ENCODE measurements at regions not wholly inside any gene's neighbourhood (a gene's known extent, or its start where the extent isn't known, plus 50 kb on each side); places are given as distances from the start of the nearest gene placed in this dataset.
"Not testable (repeated sequence)": the region's sequence is repeated elsewhere in the genome, so short reads cannot be mapped to it uniquely, and the experiment has no call there.

DNA sequence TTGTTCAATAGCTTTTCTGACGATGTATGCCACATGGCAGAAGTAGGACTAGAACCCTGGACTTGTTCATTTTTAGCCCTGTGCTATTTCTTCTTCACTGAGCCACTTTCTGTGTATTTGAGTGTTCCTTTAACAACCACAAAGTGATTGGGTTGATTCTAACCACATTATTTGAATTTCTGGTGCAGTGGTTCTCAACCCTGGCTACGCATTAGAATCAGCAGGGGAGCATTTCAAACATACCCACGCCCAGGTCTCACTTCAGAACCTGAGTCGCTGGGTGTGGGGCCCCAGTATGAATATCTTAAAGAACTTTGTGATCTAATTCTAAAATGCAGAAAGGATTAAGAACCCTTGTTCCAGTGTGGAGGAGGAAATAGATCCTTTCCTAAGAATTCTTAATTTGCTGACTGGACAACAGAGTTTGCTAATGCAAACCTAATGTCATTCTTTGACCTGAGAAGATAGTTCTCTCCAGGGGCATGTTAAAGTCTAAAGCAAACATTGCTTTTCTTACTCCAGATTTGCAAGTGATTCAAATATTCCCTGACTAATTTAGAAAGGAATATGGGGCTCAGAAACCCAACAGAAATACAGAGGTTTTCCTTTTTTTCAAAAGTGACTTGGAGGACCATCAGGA lies 75.4 kb upstream of the GDNF start:
- Histone ChIP-seq H4K20me1 (ENCODE audit: insufficient read depth) (no peaks in the 10 kb centered on the region), H3K27ac (ENCODE audit: low read depth, low read length) (no peak overlapping the region), H3K79me2 (ENCODE audit: insufficient read depth, low read length) (no peaks in the 10 kb centered on the region), H3K36me3 (ENCODE audit: control insufficient read depth in 1 of 2, insufficient read depth in 2 of 2, low read length in 2 of 2) (no peaks in the 10 kb centered on the region), H3K9ac (ENCODE audit: low read length) (no peak overlapping the region), H3K9me2 (ENCODE audit: insufficient read depth) (no peaks in the 10 kb centered on the region), H3K4me3 (replicated peaks in 1 of 2; ENCODE audit: low read depth in 1 of 2, low read length in 2 of 2) (no peak overlapping the region), H3K4me1 (ENCODE audit: control insufficient read depth in 1 of 2, insufficient read depth in 2 of 2, low read length in 2 of 2) (no peaks in the 10 kb centered on the region), H2AFZ (ENCODE audit: low read depth, low read length, poor library complexity, severe bottlenecking) (no peak overlapping the region), H3K27me3 (ENCODE audit: insufficient read depth, low read length) (peaks cover 46% of the 10 kb centered on the region), H3K9me3 (ENCODE audit: control insufficient read depth in 1 of 2, insufficient read depth in 1 of 2, low read depth in 1 of 2, low read length in 2 of 2) (no peaks in the 10 kb centered on the region), H3K4me2 (ENCODE audit: low read length) (no peak overlapping the region)
- no peak for ATAC-seq
- BruUV-seq (replicated peaks): no TSS peak
- ChIA-PET POLR2A (no interaction called here), RAD21 (ENCODE audit: low non-redundant PET in 1 of 2, low total read pairs in 2 of 2, uncharacterized antibody in 2 of 2, unreplicated experiment in 2 of 2) (no interaction called here), CTCF (no interaction called here)
- TF ChIP-seq YY1 (IDR thresholded peaks at IDR 0.05; ENCODE audit: extremely low read depth, insufficient replicate concordance, low read depth, low read length) (no peak), SRF (IDR thresholded peaks at IDR 0.05; ENCODE audit: low read depth) (no peak), CEBPB (IDR thresholded peaks at IDR 0.05; ENCODE audit: low read depth) (no peak), JUND (IDR thresholded peaks at IDR 0.05) (no peak), ELF1 (IDR thresholded peaks at IDR 0.05; ENCODE audit: borderline replicate concordance, low read depth) (no peak), EZH2 (IDR thresholded peaks at IDR 0.05) (no peak), EZH2phosphoT487 (IDR thresholded peaks at IDR 0.05; ENCODE audit: borderline replicate concordance) (no peak), EGR1 (IDR thresholded peaks at IDR 0.05; ENCODE audit: low read depth) (no peak), POLR2AphosphoS5 (IDR thresholded peaks at IDR 0.05; ENCODE audit: low read depth, low read length) (no peak), RAD21 (IDR thresholded peaks at IDR 0.05; ENCODE audit: low read depth) (no peak)
- TF ChIP-seq, protein P1, sequence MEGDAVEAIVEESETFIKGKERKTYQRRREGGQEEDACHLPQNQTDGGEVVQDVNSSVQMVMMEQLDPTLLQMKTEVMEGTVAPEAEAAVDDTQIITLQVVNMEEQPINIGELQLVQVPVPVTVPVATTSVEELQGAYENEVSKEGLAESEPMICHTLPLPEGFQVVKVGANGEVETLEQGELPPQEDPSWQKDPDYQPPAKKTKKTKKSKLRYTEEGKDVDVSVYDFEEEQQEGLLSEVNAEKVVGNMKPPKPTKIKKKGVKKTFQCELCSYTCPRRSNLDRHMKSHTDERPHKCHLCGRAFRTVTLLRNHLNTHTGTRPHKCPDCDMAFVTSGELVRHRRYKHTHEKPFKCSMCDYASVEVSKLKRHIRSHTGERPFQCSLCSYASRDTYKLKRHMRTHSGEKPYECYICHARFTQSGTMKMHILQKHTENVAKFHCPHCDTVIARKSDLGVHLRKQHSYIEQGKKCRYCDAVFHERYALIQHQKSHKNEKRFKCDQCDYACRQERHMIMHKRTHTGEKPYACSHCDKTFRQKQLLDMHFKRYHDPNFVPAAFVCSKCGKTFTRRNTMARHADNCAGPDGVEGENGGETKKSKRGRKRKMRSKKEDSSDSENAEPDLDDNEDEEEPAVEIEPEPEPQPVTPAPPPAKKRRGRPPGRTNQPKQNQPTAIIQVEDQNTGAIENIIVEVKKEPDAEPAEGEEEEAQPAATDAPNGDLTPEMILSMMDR (IDR thresholded peaks at IDR 0.05 in 2 of 3, conservative IDR thresholded peaks at IDR 0.05 in 1 of 3; ENCODE audit: borderline replicate concordance in 1 of 3, insufficient read depth in 1 of 3, low read depth in 2 of 3, low read length in 2 of 3): no peak
- TF ChIP-seq, protein P2, sequence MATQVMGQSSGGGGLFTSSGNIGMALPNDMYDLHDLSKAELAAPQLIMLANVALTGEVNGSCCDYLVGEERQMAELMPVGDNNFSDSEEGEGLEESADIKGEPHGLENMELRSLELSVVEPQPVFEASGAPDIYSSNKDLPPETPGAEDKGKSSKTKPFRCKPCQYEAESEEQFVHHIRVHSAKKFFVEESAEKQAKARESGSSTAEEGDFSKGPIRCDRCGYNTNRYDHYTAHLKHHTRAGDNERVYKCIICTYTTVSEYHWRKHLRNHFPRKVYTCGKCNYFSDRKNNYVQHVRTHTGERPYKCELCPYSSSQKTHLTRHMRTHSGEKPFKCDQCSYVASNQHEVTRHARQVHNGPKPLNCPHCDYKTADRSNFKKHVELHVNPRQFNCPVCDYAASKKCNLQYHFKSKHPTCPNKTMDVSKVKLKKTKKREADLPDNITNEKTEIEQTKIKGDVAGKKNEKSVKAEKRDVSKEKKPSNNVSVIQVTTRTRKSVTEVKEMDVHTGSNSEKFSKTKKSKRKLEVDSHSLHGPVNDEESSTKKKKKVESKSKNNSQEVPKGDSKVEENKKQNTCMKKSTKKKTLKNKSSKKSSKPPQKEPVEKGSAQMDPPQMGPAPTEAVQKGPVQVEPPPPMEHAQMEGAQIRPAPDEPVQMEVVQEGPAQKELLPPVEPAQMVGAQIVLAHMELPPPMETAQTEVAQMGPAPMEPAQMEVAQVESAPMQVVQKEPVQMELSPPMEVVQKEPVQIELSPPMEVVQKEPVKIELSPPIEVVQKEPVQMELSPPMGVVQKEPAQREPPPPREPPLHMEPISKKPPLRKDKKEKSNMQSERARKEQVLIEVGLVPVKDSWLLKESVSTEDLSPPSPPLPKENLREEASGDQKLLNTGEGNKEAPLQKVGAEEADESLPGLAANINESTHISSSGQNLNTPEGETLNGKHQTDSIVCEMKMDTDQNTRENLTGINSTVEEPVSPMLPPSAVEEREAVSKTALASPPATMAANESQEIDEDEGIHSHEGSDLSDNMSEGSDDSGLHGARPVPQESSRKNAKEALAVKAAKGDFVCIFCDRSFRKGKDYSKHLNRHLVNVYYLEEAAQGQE (IDR thresholded peaks at IDR 0.05; ENCODE audit: low read depth): no peak
- TF ChIP-seq, protein P3, sequence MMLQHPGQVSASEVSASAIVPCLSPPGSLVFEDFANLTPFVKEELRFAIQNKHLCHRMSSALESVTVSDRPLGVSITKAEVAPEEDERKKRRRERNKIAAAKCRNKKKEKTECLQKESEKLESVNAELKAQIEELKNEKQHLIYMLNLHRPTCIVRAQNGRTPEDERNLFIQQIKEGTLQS (IDR thresholded peaks at IDR 0.05): no peak
- DNase-seq (ENCODE audit: low read depth, low spot score): no peak
- intact Hi-C loops (cut with micrococcal nuclease): no loop called here

DNA sequence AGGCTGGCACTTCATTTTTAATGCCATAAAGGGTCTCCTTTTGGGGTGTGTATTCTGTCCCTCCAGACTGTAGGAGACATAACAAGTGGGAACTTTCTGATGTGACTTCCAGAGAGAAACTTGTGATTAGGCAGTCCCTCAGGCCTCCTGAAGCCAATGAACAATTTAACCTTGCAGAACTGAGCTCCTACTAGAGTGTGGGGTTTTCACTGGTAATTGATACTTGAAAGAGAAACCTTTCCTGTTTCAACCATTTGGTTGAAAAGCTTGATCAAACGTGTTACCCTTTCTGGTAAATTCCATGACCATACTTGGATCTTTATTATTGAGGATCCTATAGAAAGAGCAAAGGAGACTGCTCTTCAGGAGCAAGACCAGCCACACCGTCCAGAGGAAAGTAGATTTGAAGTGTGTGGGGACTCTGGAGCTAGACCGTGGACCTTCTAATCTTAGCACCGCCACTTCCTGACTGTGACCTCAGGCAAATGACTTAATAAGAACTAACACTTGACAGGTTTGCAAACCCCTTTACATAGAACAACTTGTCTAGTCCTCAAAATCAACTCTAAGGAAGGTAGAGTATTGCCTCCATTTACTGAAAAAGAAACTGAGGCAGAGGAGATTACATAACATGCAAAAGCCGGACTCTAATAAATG lies 69.9 kb upstream of the GDNF start:
- H3K9me3 ChIP-seq (ENCODE audit: control insufficient read depth in 1 of 2, insufficient read depth in 1 of 2, low read depth in 1 of 2, low read length in 2 of 2); H3K9ac ChIP-seq (ENCODE audit: low read length); CTCF ChIA-PET; H3K79me2 ChIP-seq (ENCODE audit: insufficient read depth, low read length); POLR2A ChIA-PET; H2AFZ ChIP-seq (ENCODE audit: low read depth, low read length, poor library complexity, severe bottlenecking); H3K4me1 ChIP-seq (ENCODE audit: control insufficient read depth in 1 of 2, insufficient read depth in 2 of 2, low read length in 2 of 2); H3K9me2 ChIP-seq (ENCODE audit: insufficient read depth); H3K36me3 ChIP-seq (ENCODE audit: control insufficient read depth in 1 of 2, insufficient read depth in 2 of 2, low read length in 2 of 2); RAD21 ChIA-PET (ENCODE audit: low non-redundant PET in 1 of 2, low total read pairs in 2 of 2, uncharacterized antibody in 2 of 2, unreplicated experiment in 2 of 2); H3K4me3 ChIP-seq (replicated peaks in 1 of 2; ENCODE audit: low read depth in 1 of 2, low read length in 2 of 2); H3K27ac ChIP-seq (ENCODE audit: low read depth, low read length); H3K4me2 ChIP-seq (ENCODE audit: low read length); DNase-seq (ENCODE audit: low read depth, low spot score); H4K20me1 ChIP-seq (ENCODE audit: insufficient read depth); ATAC-seq; intact Hi-C loops (cut with micrococcal nuclease); BruUV-seq (replicated peaks): not testable (repeated sequence)
- H3K27me3 ChIP-seq (ENCODE audit: insufficient read depth, low read length): peaks cover 22% of the 10 kb centered on the region
